ENCODE measurements at regions not wholly inside any gene's neighbourhood (a gene's known extent, or its start where the extent isn't known, plus 50 kb on each side); places are given as distances from the start of the nearest gene placed in this dataset.
"Not testable (repeated sequence)": the region's sequence is repeated elsewhere in the genome, so short reads cannot be mapped to it uniquely, and the experiment has no call there.

- ChIA-PET CTCF (no interaction called here), POLR2A (no interaction called here)
- no peak overlapping the region for H3K4me2 ChIP-seq
- ATAC-seq (no peak), DNase-seq (ENCODE audit: low read depth in 1 of 2, low spot score in 1 of 2) (no peak), FAIRE-seq (no peak)
- TF ChIP-seq PHF8 (IDR thresholded peaks at IDR 0.05; ENCODE audit: borderline replicate concordance, low read depth) (no peak), HOXA7 (CRISPR knock-in tag; IDR thresholded peaks at IDR 0.05) (no peak), GATA3 (IDR thresholded peaks at IDR 0.05; ENCODE audit: borderline replicate concordance) (no peak), RCOR1 (IDR thresholded peaks at IDR 0.05; ENCODE audit: low read depth, low read length) (no peak), FOXS1 (CRISPR knock-in tag; IDR thresholded peaks at IDR 0.05) (no peak), RAD21 (conservative IDR thresholded peaks at IDR 0.05 in 1 of 2, IDR thresholded peaks at IDR 0.05 in 1 of 2) (no peak), HOXB13 (CRISPR knock-in tag; IDR thresholded peaks at IDR 0.05; ENCODE audit: low read depth) (no peak), ZC3H11A (IDR thresholded peaks at IDR 0.05) (no peak), MAZ (IDR thresholded peaks at IDR 0.05; ENCODE audit: borderline replicate concordance, low read depth, low read length) (no peak)
- H3K4me3 ChIP-seq: no peak overlapping the region
- 96% methylated on average over 4 of the region's 4 CpGs for WGBS (ENCODE audit: missing lambda C conversion rate)
- no peaks in the 10 kb centered on the region for H3K9me3 ChIP-seq
- 0 out of 6 replicates have a peak overlapping the region, but pooled peaks of 1 of the 2 experiments have one; percentile 18 for H3K27ac ChIP-seq
- H3K4me1 ChIP-seq: no peaks in the 10 kb centered on the region
These were observed 198.0 kb downstream of the SOX4 start for GRCh38 chr6:21791581-21791980.

- WGBS (ENCODE audit: missing lambda C conversion rate): 63% methylated on average over 4 of the region's 4 CpGs
- ChIA-PET POLR2A (no interaction called here), CTCF (no interaction called here)
- no peak for ATAC-seq
- H3K4me1 ChIP-seq: no peaks in the 10 kb centered on the region
- H3K4me2 ChIP-seq: no peak overlapping the region
- TF ChIP-seq MYC (IDR thresholded peaks at IDR 0.05; ENCODE audit: borderline replicate concordance, low read length) (no peak), POLR2A (IDR thresholded peaks at IDR 0.05; ENCODE audit: low read length) (no peak), NFE2L2 (conservative IDR thresholded peaks at IDR 0.05; ENCODE audit: low read length) (no peak), GATA3 (IDR thresholded peaks at IDR 0.05; ENCODE audit: borderline replicate concordance) (no peak), ATOH8 (CRISPR knock-in tag; IDR thresholded peaks at IDR 0.05; ENCODE audit: low read depth) (no peak), ZC3H11A (IDR thresholded peaks at IDR 0.05) (no peak), PHF8 (IDR thresholded peaks at IDR 0.05; ENCODE audit: borderline replicate concordance, low read depth) (no peak)
- no peak for DNase-seq (ENCODE audit: low read depth in 1 of 2, low spot score in 1 of 2)
- H3K27ac ChIP-seq: no peak overlapping the region
- no peak for FAIRE-seq
- H3K4me3 ChIP-seq: no peak overlapping the region
- no peaks in the 10 kb centered on the region for H3K9me3 ChIP-seq
These were observed 198.6 kb downstream of the SOX4 start for GRCh38 chr6:21792177-21792576.

- CTCF ChIA-PET; H3K4me2 ChIP-seq; ATAC-seq; DNase-seq (ENCODE audit: low read depth in 1 of 2, low spot score in 1 of 2); H3K27ac ChIP-seq; FAIRE-seq; H3K4me3 ChIP-seq; H3K9me3 ChIP-seq; POLR2A ChIA-PET: not testable (repeated sequence)
- peaks cover 23% of the 10 kb centered on the region for H3K4me1 ChIP-seq
- WGBS (ENCODE audit: missing lambda C conversion rate): no CpG with 5 or more reads among the region's 31 CpGs
These were observed 203.4 kb downstream of the SOX4 start for GRCh38 chr6:21796979-21797378.

- ChIA-PET POLR2A (interaction anchor here (0.5 kb wide), 1 partner anchor 10 kb away, joined by 3 read pairs; no protein-coding TSS in a partner anchor), CTCF (interaction anchor here (1.7 kb wide), 1 partner anchor 18 kb away, joined by 4 read pairs; no protein-coding TSS in a partner anchor)
- no peak for DNase-seq (ENCODE audit: low read depth in 1 of 2, low spot score in 1 of 2)
- TF ChIP-seq RAD21 (conservative IDR thresholded peaks at IDR 0.05 in 1 of 2, IDR thresholded peaks at IDR 0.05 in 1 of 2) (no peak), CBX8 (IDR thresholded peaks at IDR 0.05) (no peak), RNF2 (IDR thresholded peaks at IDR 0.05; ENCODE audit: borderline replicate concordance, low read depth) (no peak), HEYL (CRISPR knock-in tag; IDR thresholded peaks at IDR 0.05) (no peak), CEBPB (IDR thresholded peaks at IDR 0.05) (no peak)
- Histone ChIP-seq H3K4me1 (peaks cover 31% of the 10 kb centered on the region), H3K9me3 (no peaks in the 10 kb centered on the region), H3K4me2 (no peak overlapping the region), H3K4me3 (no peak overlapping the region), H3K27ac (0 out of 6 replicates have a peak overlapping the region, but pooled peaks of 1 of the 2 experiments have one; percentile 31)
- FAIRE-seq: no peak
- 96% methylated on average over 4 of the region's 4 CpGs for WGBS (ENCODE audit: missing lambda C conversion rate)
- ATAC-seq: no peak
These were observed 204.9 kb downstream of the SOX4 start for GRCh38 chr6:21798468-21798867.

- 49% methylated on average over 2 of the region's 2 CpGs for WGBS (ENCODE audit: missing lambda C conversion rate)
- peaks cover 31% of the 10 kb centered on the region for H3K4me1 ChIP-seq
- no peaks in the 10 kb centered on the region for H3K9me3 ChIP-seq
- no peak for FAIRE-seq
- H3K27ac ChIP-seq: peak overlapping the region; percentile 74 to 84
- peak; percentile 39 to 48; a peak in 3 of 6 replicates for ATAC-seq
- H3K4me2 ChIP-seq: peak overlapping the region; percentile 87
- no peak overlapping the region for H3K4me3 ChIP-seq
- ChIA-PET CTCF (no interaction called here), POLR2A (interaction anchor here (0.8 to 2.1 kb wide), 2 partner anchors 87 to 207 kb away, joined by 4 to 7 read pairs; partner anchors contain the start of gene SOX4)
- DNase-seq (ENCODE audit: low read depth in 1 of 2, low spot score in 1 of 2): no peak
- TF ChIP-seq ATOH8 (CRISPR knock-in tag; IDR thresholded peaks at IDR 0.05; ENCODE audit: low read depth) (no peak), HEYL (CRISPR knock-in tag; IDR thresholded peaks at IDR 0.05) (no peak), HDAC2 (IDR thresholded peaks at IDR 0.05) (no peak), ZNF302 (CRISPR knock-in tag; IDR thresholded peaks at IDR 0.05) (no peak), HES2 (IDR thresholded peaks at IDR 0.05) (no peak), MAZ (IDR thresholded peaks at IDR 0.05; ENCODE audit: borderline replicate concordance, low read depth, low read length) (no peak), CTCF (IDR thresholded peaks at IDR 0.05) (no peak), NPAS2 (CRISPR knock-in tag; IDR thresholded peaks at IDR 0.05; ENCODE audit: borderline replicate concordance) (no peak), HOXB5 (CRISPR knock-in tag; IDR thresholded peaks at IDR 0.05) (no peak), CHD2 (IDR thresholded peaks at IDR 0.05; ENCODE audit: low read length, partially characterized antibody) (no peak)
These were observed 206.8 kb downstream of the SOX4 start for GRCh38 chr6:21800330-21800729.

All from A549 (cell line).